Natural killer cell (primary cell): ENCODE measurements at regions not wholly inside any gene's neighbourhood (a gene's known extent, or its start where the extent isn't known, plus 50 kb on each side); places are given as distances from the start of the nearest gene placed in this dataset.

Experiments used
- ATAC-seq, 3 donors: fragments of 150-1000 bp in 2 of 3; fragments of 200-7000 bp in 1 of 3; cut with Tn5 transposase; 1 replicate in 1 of 3; 2 replicates in 2 of 3; pipeline ENCODE4 v1.10.0; 2021; ENCODE audit warnings: mild to moderate bottlenecking in 2 of 3, moderate library complexity in 2 of 3
- DNase-seq, 2 donors: peaks; one replicate each; pipeline versions ENCODE4 v3.0.0 to v3.0.0-alpha.2; 2013 to 2021; ENCODE audit warnings: mixed read lengths in 1 of 2
- H3K27ac ChIP-seq: one replicate; pipeline ENCODE4 v1.5.1; 2013; ENCODE audit warnings: mild to moderate bottlenecking, low read length
- H3K27me3 ChIP-seq: one replicate; pipeline ENCODE4 v1.6.1; 2013; ENCODE audit warnings: low read length; ENCODE audit not compliant: control insufficient read depth, insufficient read depth
- H3K36me3 ChIP-seq: one replicate; pipeline ENCODE4 v1.6.1; 2013; ENCODE audit warnings: low read length; ENCODE audit not compliant: control insufficient read depth, insufficient read depth
- H3K4me1 ChIP-seq: one replicate; pipeline ENCODE4 v1.6.1; 2013; ENCODE audit warnings: low read length; ENCODE audit not compliant: control insufficient read depth, insufficient read depth
- H3K4me3 ChIP-seq: one replicate; pipeline ENCODE4 v1.5.1; 2013; ENCODE audit warnings: low read length
- H3K9me3 ChIP-seq: one replicate; pipeline ENCODE4 v1.6.1; 2013; ENCODE audit warnings: low read length; ENCODE audit not compliant: control insufficient read depth, insufficient read depth
- H3K27ac Mint-ChIP-seq, 2 donors: one replicate each; pipeline ENCODE4 v1.8.0; 2022; ENCODE audit warnings: mild to moderate bottlenecking in 2 of 2, mixed read lengths in 2 of 2, moderate library complexity in 1 of 2
- H3K27me3 Mint-ChIP-seq, 2 donors: one replicate each; pipeline ENCODE4 v1.8.0; 2022; ENCODE audit warnings: low read depth in 2 of 2, mixed read lengths in 2 of 2
- H3K36me3 Mint-ChIP-seq: one replicate; pipeline ENCODE4 v1.8.0; 2022; ENCODE audit warnings: mixed read lengths
- H3K4me1 Mint-ChIP-seq, 2 donors: one replicate each; pipeline ENCODE4 v1.8.0; 2022; ENCODE audit warnings: mixed read lengths in 2 of 2
- H3K4me3 Mint-ChIP-seq: one replicate; pipeline ENCODE4 v1.8.0; 2022; ENCODE audit warnings: mild to moderate bottlenecking, moderate library complexity, mixed read lengths
- H3K9me3 Mint-ChIP-seq, 2 donors: one replicate each; pipeline ENCODE4 v1.8.0; 2022; ENCODE audit warnings: mixed read lengths in 2 of 2
- CTCF ChIP-seq: fragments of 200-600 bp; IDR thresholded peaks from one replicate; pipeline ENCODE4 v1.8.0; 2022; ENCODE audit warnings: antibody characterized with exemption
- WGBS: methylation state at CpG from one replicate; pipeline ENCODE4 v1.1.7; 2013; ENCODE audit warnings: missing lambda C conversion rate; ENCODE audit not compliant: insufficient coverage; 5-methylcytosine and 5-hydroxymethylcytosine counted together
- intact Hi-C: fragments of 100-400 bp; cut with micrococcal nuclease; formaldehyde crosslinking; loops from one replicate; pipeline ENCODE4 v1.14.2; 2022

- Histone ChIP-seq H3K9me3 (no peaks in the 10 kb centered on the region), H3K4me1 (no peaks in the 10 kb centered on the region), H3K27ac (no peak overlapping the region), H3K36me3 (no peaks in the 10 kb centered on the region), H3K4me3 (no peak overlapping the region), H3K27me3 (no peaks in the 10 kb centered on the region)
- intact Hi-C loops, result no loop called here
- Mint-ChIP-seq H3K4me1 (no peaks in the 10 kb centered on the region), H3K27ac (no peak overlapping the region), H3K27me3 (no peaks in the 10 kb centered on the region), H3K4me3 (no peak overlapping the region), H3K9me3 (no peaks in the 10 kb centered on the region), H3K36me3 (no peaks in the 10 kb centered on the region)
- no peak for ATAC-seq
- WGBS, result 94% methylated on average over 1 of the region's 2 CpGs
- no peak for DNase-seq
- TF ChIP-seq CTCF, result no peak
Observed at GRCh38 chr12:25659621-25660020, 106.5 kb upstream of the LMNTD1 start.

DNA sequence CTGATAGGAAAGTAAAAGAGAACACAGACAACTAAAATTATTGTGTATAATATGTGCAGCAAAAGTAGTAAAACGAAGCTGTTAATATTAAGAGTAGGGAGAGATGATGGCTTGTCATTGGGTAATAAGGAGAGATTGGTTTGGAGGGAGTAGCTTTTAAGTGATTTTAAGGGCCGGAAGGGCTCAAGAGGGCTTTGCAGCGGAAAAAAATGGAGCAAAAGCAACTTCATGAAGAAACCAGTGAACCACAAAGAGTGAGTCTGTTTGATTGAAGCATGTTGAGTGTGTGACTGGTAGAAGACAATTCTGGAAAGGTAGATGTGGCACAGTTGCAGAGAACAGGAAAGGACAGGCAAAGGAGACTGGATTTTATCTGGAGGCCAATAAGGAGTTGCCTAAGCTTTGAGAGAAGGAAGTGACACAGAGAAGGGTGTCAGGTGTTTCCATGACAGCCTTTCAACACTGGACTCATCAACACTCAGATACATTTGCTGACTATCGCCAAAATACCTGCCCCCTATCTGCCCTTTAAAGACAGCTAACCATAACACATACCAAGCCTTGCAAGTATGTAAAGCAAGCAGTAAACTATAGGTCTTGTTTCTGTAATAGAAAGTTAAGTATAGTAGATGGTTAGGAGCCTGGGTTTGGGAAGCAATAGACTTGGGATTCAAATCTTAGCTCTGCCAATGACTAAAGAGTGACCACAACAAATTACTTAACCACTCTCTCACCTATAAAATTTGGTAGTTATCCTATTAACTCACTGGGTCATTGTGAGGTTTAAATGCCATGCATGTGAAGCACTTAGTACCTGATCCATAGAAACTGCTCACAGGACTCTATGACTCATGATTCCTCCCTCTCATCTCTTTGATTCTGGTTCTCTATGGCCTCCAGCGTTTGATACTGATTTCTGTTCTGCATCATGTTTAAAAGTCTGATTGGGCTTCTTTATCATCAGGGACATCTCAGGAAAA is 117.3 kb upstream of the LMNTD1 start:
- Mint-ChIP-seq H3K9me3 (no peaks in the 10 kb centered on the region), H3K4me3 (no peak overlapping the region), H3K4me1 (no peaks in the 10 kb centered on the region), H3K27ac (no peak overlapping the region), H3K36me3 (no peaks in the 10 kb centered on the region), H3K27me3 (peaks cover 2 to 7% of the 10 kb centered on the region in 2 donors)
- TF ChIP-seq CTCF, result no peak
- no peak overlapping the region for H3K4me3 ChIP-seq
- intact Hi-C loops, result no loop called here
- H3K27ac ChIP-seq, result no peak overlapping the region
- 86% methylated on average over 4 of the region's 5 CpGs for WGBS
- H3K9me3 ChIP-seq, result no peaks in the 10 kb centered on the region
- no peak for ATAC-seq
- no peaks in the 10 kb centered on the region for H3K36me3 ChIP-seq
- no peak for DNase-seq
- H3K27me3 ChIP-seq, result no peaks in the 10 kb centered on the region
- no peaks in the 10 kb centered on the region for H3K4me1 ChIP-seq

DNA sequence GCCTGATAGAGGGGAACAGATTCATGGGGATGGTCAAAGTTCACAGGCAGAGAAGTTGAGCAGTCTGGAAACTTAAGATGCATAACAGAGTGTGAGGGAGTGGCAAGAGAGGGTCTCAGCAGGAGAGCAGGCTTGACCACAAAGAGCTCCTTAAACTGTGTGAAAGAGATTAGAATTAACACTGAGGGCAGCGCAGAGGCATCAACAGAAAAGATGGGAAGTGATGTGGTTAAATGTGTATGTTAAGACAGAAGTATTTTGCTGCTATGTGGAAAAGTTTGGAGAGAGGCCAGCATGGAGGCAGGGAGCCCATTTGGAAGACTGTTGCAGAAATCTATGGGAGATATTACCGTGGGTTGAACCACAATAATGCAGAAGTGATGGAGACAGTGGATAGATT is 122.7 kb upstream of the LMNTD1 start:
- no peaks in the 10 kb centered on the region for H3K36me3 Mint-ChIP-seq
- H3K4me1 ChIP-seq, result no peaks in the 10 kb centered on the region
- no peak overlapping the region for H3K27ac ChIP-seq
- H3K4me3 ChIP-seq, result no peak overlapping the region
- no peaks in the 10 kb centered on the region for H3K9me3 Mint-ChIP-seq
- H3K27ac Mint-ChIP-seq, result no peak overlapping the region
- ATAC-seq, result no peak
- intact Hi-C loops, result no loop called here
- no peaks in the 10 kb centered on the region for H3K36me3 ChIP-seq
- H3K27me3 Mint-ChIP-seq, result peaks cover 0 to 4% of the 10 kb centered on the region in 2 donors
- 59% methylated on average over 2 of the region's 2 CpGs for WGBS
- no peaks in the 10 kb centered on the region for H3K4me1 Mint-ChIP-seq
- H3K27me3 ChIP-seq, result no peaks in the 10 kb centered on the region
- H3K4me3 Mint-ChIP-seq, result no peak overlapping the region
- DNase-seq, result no peak
- H3K9me3 ChIP-seq, result no peaks in the 10 kb centered on the region
- TF ChIP-seq CTCF, result no peak
